OCI-LY1 (cell line): ENCODE measurements at regions not wholly inside any gene's neighbourhood (a gene's known extent, or its start where the extent isn't known, plus 50 kb on each side); places are given as distances from the start of the nearest gene placed in this dataset.

Experiments used
- CTCF ChIP-seq: fragments of 200-600 bp; sonication (generic), shearing (Covaris generic); IDR thresholded peaks from 2 replicates; pipeline ENCODE4 v1.5.1; 2017; ENCODE audit warnings: mild to moderate bottlenecking, antibody characterized with exemption, low read length, moderate library complexity, mixed read lengths
- EZH2 ChIP-seq: fragments of 200-600 bp; sonication (generic), shearing (Covaris generic); IDR thresholded peaks from 2 replicates; pipeline ENCODE4 v1.8.0; 2017; ENCODE audit warnings: borderline replicate concordance, mixed run types, mild to moderate bottlenecking, antibody characterized with exemption, low read length, moderate library complexity, mixed read lengths

DNA sequence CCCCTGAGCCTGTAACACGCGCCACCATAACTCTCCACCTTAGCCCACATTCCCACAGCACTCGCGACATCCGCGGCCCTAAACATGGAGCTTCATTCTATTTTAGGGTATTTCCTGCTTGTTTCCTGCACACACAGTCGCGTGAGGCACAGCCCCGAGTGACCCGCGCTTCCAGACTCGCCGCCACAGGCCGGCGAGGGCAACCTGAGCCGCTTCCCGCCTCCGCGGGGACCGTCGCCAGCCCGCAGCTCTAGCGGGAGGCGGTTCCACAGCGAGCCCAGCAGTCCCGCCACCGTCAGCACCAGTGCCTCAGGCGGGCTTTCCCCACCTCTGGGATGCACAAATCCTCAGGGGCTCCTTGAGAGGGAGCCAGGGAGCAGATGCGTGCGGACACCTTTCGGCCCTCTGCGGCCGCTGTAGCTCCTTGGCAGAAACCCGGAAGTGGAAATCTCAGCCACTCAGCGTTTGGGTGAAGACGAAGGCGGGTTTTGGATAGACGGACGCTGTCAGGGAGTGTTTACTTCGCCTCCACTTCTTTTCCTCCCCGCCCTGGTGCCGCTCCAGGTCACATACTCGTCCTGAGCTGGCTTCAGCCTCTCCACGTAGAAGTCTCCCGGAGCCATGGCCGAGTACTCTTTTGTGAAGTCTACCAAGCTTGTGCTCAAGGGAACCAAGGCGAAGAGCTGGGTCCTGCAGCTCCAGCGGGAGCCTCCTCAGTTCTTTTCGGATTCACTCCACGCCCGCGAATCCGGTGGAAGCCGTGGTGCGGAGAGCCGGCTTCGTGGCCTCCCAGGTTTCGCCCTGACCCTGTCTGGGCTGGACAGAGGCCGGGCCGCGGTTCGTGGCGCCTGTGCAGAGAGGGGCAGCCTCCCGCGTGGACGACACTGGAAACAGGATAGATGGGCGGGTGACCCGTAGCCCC, 2177.4 kb upstream of the DEFB115 start:
- TF ChIP-seq EZH2, result no peak
- no peak for TF ChIP-seq CTCF
